K562 (cell line): ENCODE measurements at regions not wholly inside any gene's neighbourhood (a gene's known extent, or its start where the extent isn't known, plus 50 kb on each side); places are given as distances from the start of the nearest gene placed in this dataset.

ENCODE experiments used
- ATAC-seq: fragments of 200-7000 bp; cut with Tn5 transposase; 3 replicates; pipeline ENCODE4 v1.9.1; 2020; ENCODE audit warnings: moderate library complexity
- BruUV-seq: library from RNA; stranded (reverse); fragments of 400-500 nt; replicated peaks from 2 replicates; lab custom pipeline; 2021; lab: Mats Ljungman, UMichigan
- CTCF ChIA-PET: fragments of 300-600 bp; formaldehyde crosslinking; extraction: SDS; loops from one replicate; lab custom pipeline; 2021; ENCODE audit warnings: low intra/inter-chr PET ratio; lab: Yijun Ruan, JAX
- POLR2A ChIA-PET: fragments of 300-600, 350-650 bp; sonication (Branson Sonifier 250); formaldehyde crosslinking; extraction: SDS; loops from one replicate; lab custom pipeline; 2021; ENCODE audit warnings: antibody characterized with exemption, inconsistent platforms; lab: Yijun Ruan, JAX
- DNase-seq, 4 experiments: peaks; one replicate each; pipeline versions ENCODE4 v3.0.0 to v3.0.0-alpha.2; 2011 to 2018; ENCODE audit warnings: low spot score in 3 of 4, mixed read lengths in 3 of 4; ENCODE audit errors: extremely low read depth in 1 of 4
- FAIRE-seq: peaks from 2 replicates; lab custom pipeline; 2011; peaks lifted over from hg19 to GRCh38; lab: Jason Lieb, UNC
- H2AFZ ChIP-seq: 2 replicates; pipeline ENCODE4 v1.6.0; 2011; ENCODE audit warnings: low read depth, low read length, control low read depth, inconsistent platforms
- H3K27ac ChIP-seq: fragments of 200-600 bp; 3 replicates; pipeline ENCODE4 v1.8.0; 2011; ENCODE audit warnings: low read depth, mild to moderate bottlenecking, control low read depth, inconsistent platforms, low read length, moderate library complexity, mixed read lengths; ENCODE audit errors: extremely low read depth
- H3K27me3 ChIP-seq, 2 experiments: fragments of 300-600 bp in 1 of 2; 2 replicates in 1 of 2; 3 replicates in 1 of 2; pipeline versions ENCODE4 v1.6.0 to v1.8.0; 2011; ENCODE audit warnings: inconsistent platforms in 2 of 2, low read length in 2 of 2, mild to moderate bottlenecking in 1 of 2, mixed read lengths in 1 of 2, moderate library complexity in 1 of 2; ENCODE audit not compliant: control insufficient read depth in 2 of 2, insufficient read depth in 2 of 2
- H3K36me3 ChIP-seq: fragments of 300-600 bp; 3 replicates; pipeline ENCODE4 v1.8.0; 2011; ENCODE audit warnings: mild to moderate bottlenecking, low read length, inconsistent platforms; ENCODE audit not compliant: control insufficient read depth, insufficient read depth
- H3K4me1 ChIP-seq, 2 experiments: fragments of 200-600 bp in 1 of 2; replicated peaks in 1 of 2; 2 replicates in 1 of 2; 3 replicates in 1 of 2; pipeline versions ENCODE4 v1.5.1 to v1.8.0; 2011; ENCODE audit warnings: inconsistent platforms in 2 of 2, low read length in 2 of 2, mild to moderate bottlenecking in 1 of 2, mixed read lengths in 1 of 2, moderate library complexity in 1 of 2; ENCODE audit not compliant: control insufficient read depth in 2 of 2, insufficient read depth in 2 of 2
- H3K4me2 ChIP-seq: 2 replicates; pipeline ENCODE4 v1.6.1; 2011; ENCODE audit warnings: low read length, control low read depth, inconsistent platforms, mixed read lengths; ENCODE audit not compliant: insufficient read depth
- H3K4me3 ChIP-seq: fragments of 200-600 bp; sonication (generic), shearing (Covaris generic); 2 replicates; pipeline ENCODE4 v1.5.1; 2016; ENCODE audit warnings: control low read depth, inconsistent platforms
- H3K79me2 ChIP-seq: fragments of 200-600 bp; 3 replicates; pipeline ENCODE4 v1.8.0; 2011; ENCODE audit warnings: low read length, inconsistent platforms; ENCODE audit not compliant: control insufficient read depth, insufficient read depth
- H3K9ac ChIP-seq, 2 experiments: 2 replicates each; pipeline versions ENCODE4 v1.6.0 to v1.6.1; 2011; ENCODE audit warnings: low read depth in 2 of 2, low read length in 2 of 2, control low read depth in 1 of 2, inconsistent platforms in 1 of 2, mild to moderate bottlenecking in 1 of 2, mixed read lengths in 1 of 2; ENCODE audit not compliant: insufficient read depth in 1 of 2
- H3K9me1 ChIP-seq: one replicate; pipeline ENCODE4 v1.6.0; 2011; ENCODE audit warnings: inconsistent platforms, mild to moderate bottlenecking, low read length, moderate library complexity; ENCODE audit not compliant: control insufficient read depth, insufficient read depth
- H3K9me3 ChIP-seq: replicated peaks from 2 replicates; pipeline ENCODE4 v1.5.1; 2011; ENCODE audit warnings: low read depth, low read length, inconsistent platforms; ENCODE audit not compliant: control insufficient read depth, insufficient read depth
- H4K20me1 ChIP-seq: replicated peaks from 2 replicates; pipeline ENCODE4 v1.6.1; 2011; ENCODE audit warnings: low read length, inconsistent platforms, mixed read lengths; ENCODE audit not compliant: control insufficient read depth, insufficient read depth
- NFIC ChIP-seq: fragments of 450-650 bp; IDR thresholded peaks from 2 replicates; pipeline ENCODE4 v1.6.1; 2017; ENCODE audit warnings: mild to moderate bottlenecking, inconsistent platforms
- ZBTB11 ChIP-seq, 3 experiments: fragments of 200-800 bp in 1 of 3; fragments of 250-450 bp in 1 of 3; fragments of 450-650 bp in 1 of 3; sonication (Bioruptor Pico) in 1 of 3; sonication (Bioruptor generic) in 1 of 3; formaldehyde crosslinking in 1 of 3; IDR thresholded peaks; 2 replicates each; pipeline versions ENCODE4 v1.6.1 to v1.8.0; 2016 to 2022; ENCODE audit warnings: mild to moderate bottlenecking in 2 of 3, missing genetic modification characterization in 2 of 3, missing compliant biosample characterization in 1 of 3, moderate library complexity in 1 of 3
- WGBS: fragments of 100-300 bp; shearing (Covaris generic); methylation state at CpG from one replicate; pipeline ENCODE4 v1.1.6; 2016; ENCODE audit warnings: low coverage, mixed read lengths; ENCODE audit not compliant: insufficient coverage; ENCODE audit errors: missing lambda C conversion rate; 5-methylcytosine and 5-hydroxymethylcytosine counted together
- in situ Hi-C: fragments of 300-500 bp; cut with MboI; formaldehyde crosslinking; loops from 4 replicates; pipeline ENCODE4 v1.15.0; 2018; ENCODE audit warnings: inconsistent platforms, mixed read lengths
- intact Hi-C: fragments of 100-400 bp; cut with micrococcal nuclease; formaldehyde crosslinking; loops from 2 replicates; pipeline ENCODE4 v1.14.2; 2022

GRCh38 chr20:54382419-54382818, 93.0 kb upstream of the DOK5 start:
- Histone ChIP-seq H3K4me3 (no peak overlapping the region), H3K9me3 (no peaks in the 10 kb centered on the region), H3K27ac (no peak overlapping the region), H3K4me2 (no peak overlapping the region), H4K20me1 (no peaks in the 10 kb centered on the region), H3K9me1 (no peaks in the 10 kb centered on the region), H3K4me1 (no peaks in the 10 kb centered on the region), H3K27me3 (no peaks in the 10 kb centered on the region), H3K36me3 (no peaks in the 10 kb centered on the region), H3K9ac (no peak overlapping the region), H2AFZ (no peak overlapping the region), H3K79me2 (no peaks in the 10 kb centered on the region)
- no peak for FAIRE-seq
- in situ Hi-C loops: no loop called here
- BruUV-seq: no TSS peak
- TF ChIP-seq NFIC (no peak), ZBTB11 (CRISPR knock-in tag; IDR thresholded peaks at IDR 0.05) (peak in 1 of 3 experiments; percentile 49; a peak in 2 of 6 replicates)
- DNase-seq: no peak
- intact Hi-C loops: no loop called here
- WGBS: 0% methylated on average over 3 of the region's 3 CpGs
- CTCF ChIA-PET: no interaction called here
- POLR2A ChIA-PET: no interaction called here
- no peak for ATAC-seq
